ENCODE measurements at regions not wholly inside any gene's neighbourhood (a gene's known extent, or its start where the extent isn't known, plus 50 kb on each side); places are given as distances from the start of the nearest gene placed in this dataset.

- no peak for DNase-seq
Observed at GRCh38 chr6:66664112-66664511, 957.1 kb upstream of the EYS start.

- DNase-seq: no peak
Observed at GRCh38 chr6:66662721-66663507, 955.9 kb upstream of the EYS start.

GRCh38 chr6:66662196-66662595 lies 955.2 kb upstream of the EYS start:
- DNase-seq: no peak

- DNase-seq: no peak
Observed at GRCh38 chr6:66655420-66655819, 948.4 kb upstream of the EYS start.

GRCh38 chr6:66638518-66638917 lies 931.5 kb upstream of the EYS start:
- DNase-seq: no peak

- DNase-seq: no peak
Observed at GRCh38 chr6:66638099-66638498, 931.1 kb upstream of the EYS start.

GRCh38 chr6:66628917-66629316 lies 921.9 kb upstream of the EYS start:
- no peak for DNase-seq

GRCh38 chr6:66623050-66623449 lies 916.0 kb upstream of the EYS start:
- no peak for DNase-seq

- no peak for DNase-seq
Observed at GRCh38 chr6:66605971-66606370, 898.9 kb upstream of the EYS start.

GRCh38 chr6:66605011-66605410 lies 898.0 kb upstream of the EYS start:
- DNase-seq: no peak

GRCh38 chr6:66599541-66599940 lies 892.5 kb upstream of the EYS start:
- no peak for DNase-seq

GRCh38 chr6:66578362-66578761 lies 871.3 kb upstream of the EYS start:
- DNase-seq: no peak

- no peak for DNase-seq
Observed at GRCh38 chr6:66568271-66568670, 861.2 kb upstream of the EYS start.

- DNase-seq: no peak
Observed at GRCh38 chr6:66561479-66561878, 854.5 kb upstream of the EYS start.

- no peak for DNase-seq
Observed at GRCh38 chr6:66558189-66558588, 851.2 kb upstream of the EYS start.

- no peak for DNase-seq
Observed at GRCh38 chr6:66556936-66557335, 849.9 kb upstream of the EYS start.

- no peak for DNase-seq
Observed at GRCh38 chr6:66555082-66555481, 848.1 kb upstream of the EYS start.

- DNase-seq: no peak
Observed at GRCh38 chr6:66553441-66553840, 846.4 kb upstream of the EYS start.

GRCh38 chr6:66538551-66539135 lies 831.6 kb upstream of the EYS start:
- no peak for DNase-seq

GRCh38 chr6:66533921-66534404 lies 826.9 kb upstream of the EYS start:
- no peak for DNase-seq

GRCh38 chr6:66526061-66526460 lies 819.0 kb upstream of the EYS start:
- DNase-seq: no peak

GRCh38 chr6:66522864-66523263 lies 815.8 kb upstream of the EYS start:
- no peak for DNase-seq

GRCh38 chr6:66516377-66516776 lies 809.4 kb upstream of the EYS start:
- no peak for DNase-seq

GRCh38 chr6:66508433-66508832 lies 801.4 kb upstream of the EYS start:
- no peak for DNase-seq

GRCh38 chr6:66499851-66500250 lies 792.8 kb upstream of the EYS start:
- no peak for DNase-seq

Data from NCI-H1092 (cell line).